ENCODE measurements at regions not wholly inside any gene's neighbourhood (a gene's known extent, or its start where the extent isn't known, plus 50 kb on each side); places are given as distances from the start of the nearest gene placed in this dataset.

DNA sequence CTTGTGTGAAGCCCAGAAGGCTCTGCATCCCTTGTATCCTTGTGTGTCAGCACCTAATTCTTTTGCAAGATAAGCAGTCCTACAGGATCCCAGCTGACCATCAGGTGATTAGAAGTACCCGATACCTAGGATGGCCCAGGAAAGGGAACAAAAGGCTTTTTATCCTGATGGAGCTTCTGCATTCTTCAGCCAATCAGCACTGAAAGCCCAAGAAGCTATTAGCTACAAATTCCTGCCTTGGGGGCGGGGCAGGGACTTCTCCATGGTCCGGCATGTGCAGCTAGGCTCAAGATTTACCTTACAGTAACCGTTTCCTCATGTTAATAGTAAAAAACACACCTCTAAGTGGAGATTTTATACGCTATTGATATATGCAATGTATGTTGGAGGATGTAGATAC is 264.6 kb upstream of the THUMPD2 start:
- intact Hi-C loops (cut with DNase I): no loop called here
- Histone ChIP-seq H3K27me3 (no peaks in the 10 kb centered on the region), H3K4me3 (no peak overlapping the region), H3K27ac (no peak overlapping the region), H3K4me1 (peaks cover 4 to 17% of the 10 kb centered on the region in 2 donors), H3K9me3 (no peaks in the 10 kb centered on the region), H3K36me3 (no peaks in the 10 kb centered on the region)
- ATAC-seq: no peak
- no peak for DNase-seq
- TF ChIP-seq, protein P1, sequence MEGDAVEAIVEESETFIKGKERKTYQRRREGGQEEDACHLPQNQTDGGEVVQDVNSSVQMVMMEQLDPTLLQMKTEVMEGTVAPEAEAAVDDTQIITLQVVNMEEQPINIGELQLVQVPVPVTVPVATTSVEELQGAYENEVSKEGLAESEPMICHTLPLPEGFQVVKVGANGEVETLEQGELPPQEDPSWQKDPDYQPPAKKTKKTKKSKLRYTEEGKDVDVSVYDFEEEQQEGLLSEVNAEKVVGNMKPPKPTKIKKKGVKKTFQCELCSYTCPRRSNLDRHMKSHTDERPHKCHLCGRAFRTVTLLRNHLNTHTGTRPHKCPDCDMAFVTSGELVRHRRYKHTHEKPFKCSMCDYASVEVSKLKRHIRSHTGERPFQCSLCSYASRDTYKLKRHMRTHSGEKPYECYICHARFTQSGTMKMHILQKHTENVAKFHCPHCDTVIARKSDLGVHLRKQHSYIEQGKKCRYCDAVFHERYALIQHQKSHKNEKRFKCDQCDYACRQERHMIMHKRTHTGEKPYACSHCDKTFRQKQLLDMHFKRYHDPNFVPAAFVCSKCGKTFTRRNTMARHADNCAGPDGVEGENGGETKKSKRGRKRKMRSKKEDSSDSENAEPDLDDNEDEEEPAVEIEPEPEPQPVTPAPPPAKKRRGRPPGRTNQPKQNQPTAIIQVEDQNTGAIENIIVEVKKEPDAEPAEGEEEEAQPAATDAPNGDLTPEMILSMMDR (IDR thresholded peaks at IDR 0.05): no peak

DNA sequence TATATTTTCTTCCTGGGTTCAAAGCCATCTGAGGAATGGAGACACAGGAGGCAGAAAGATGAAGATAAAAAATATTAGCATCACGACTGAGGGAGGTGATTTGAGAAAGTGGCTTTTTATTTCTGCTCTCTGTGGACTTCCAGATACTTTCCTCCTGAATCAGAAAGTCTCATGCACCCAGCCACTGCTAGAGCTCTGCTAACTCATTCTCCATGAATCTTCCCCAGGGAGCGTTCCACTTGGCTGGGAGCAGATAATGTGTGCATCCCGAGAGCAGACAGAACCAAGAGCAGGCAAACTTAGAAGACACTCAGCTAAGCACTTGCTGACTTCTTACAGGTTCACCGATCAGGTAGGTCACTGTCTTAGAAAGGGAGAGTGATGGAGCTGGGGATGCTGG is 264.1 kb upstream of the THUMPD2 start:
- Histone ChIP-seq H3K27me3 (no peaks in the 10 kb centered on the region), H3K4me3 (no peak overlapping the region), H3K9me3 (no peaks in the 10 kb centered on the region), H3K4me1 (peaks cover 4 to 21% of the 10 kb centered on the region in 2 donors), H3K36me3 (no peaks in the 10 kb centered on the region), H3K27ac (no peak overlapping the region)
- TF ChIP-seq, protein P1 (IDR thresholded peaks at IDR 0.05): no peak
- DNase-seq (no peak), ATAC-seq (no peak)
- intact Hi-C loops (cut with DNase I): no loop called here

DNA sequence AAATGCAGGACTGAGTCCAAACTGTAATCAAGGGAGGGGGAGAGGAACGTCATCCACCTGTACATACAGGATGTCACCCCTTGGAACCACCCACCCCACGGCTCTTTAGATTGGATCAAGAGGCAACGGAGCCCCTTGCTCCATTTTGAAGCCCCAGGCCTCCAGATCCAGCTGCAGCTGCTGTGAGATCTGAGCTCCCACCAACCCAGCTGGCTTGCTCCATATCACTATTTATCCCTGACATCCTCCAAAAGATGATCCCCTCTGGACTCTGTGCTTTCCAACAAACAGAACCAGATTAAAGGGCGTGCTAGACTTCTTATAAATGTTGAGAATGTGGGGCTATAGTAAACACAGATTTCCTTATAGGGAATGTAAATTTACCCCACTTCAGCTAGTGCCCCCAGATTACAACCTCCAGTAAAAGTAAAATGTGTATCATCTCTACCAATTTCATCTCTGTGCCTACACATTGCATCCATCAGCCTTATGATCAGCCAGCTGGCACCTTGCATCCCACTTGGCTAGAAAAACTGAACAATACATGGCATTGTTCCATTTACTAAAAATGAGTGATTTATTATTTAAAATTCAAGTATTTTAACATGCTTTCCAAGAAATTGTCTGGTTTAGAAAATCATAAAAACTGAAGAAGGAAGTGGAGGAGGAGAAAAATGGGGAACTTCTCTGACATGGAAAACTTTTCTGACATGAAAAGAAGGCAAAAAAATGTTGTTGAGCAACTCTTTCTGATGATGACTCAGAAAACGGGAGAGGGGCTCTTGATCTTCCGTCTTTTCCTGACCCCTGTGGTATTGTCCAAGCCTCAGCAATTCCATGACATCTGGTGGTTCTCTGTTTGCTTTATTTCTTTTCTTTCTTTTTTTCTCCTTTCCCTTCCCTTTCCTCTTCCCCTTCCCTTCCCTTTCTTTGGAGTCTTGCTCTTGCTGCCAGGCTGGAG is 262.6 kb upstream of the THUMPD2 start:
- Histone ChIP-seq H3K9me3 (no peaks in the 10 kb centered on the region), H3K4me3 (no peak overlapping the region), H3K4me1 (peaks cover 4 to 29% of the 10 kb centered on the region in 2 donors), H3K27ac (no peak overlapping the region), H3K27me3 (no peaks in the 10 kb centered on the region), H3K36me3 (no peaks in the 10 kb centered on the region)
- DNase-seq: peak in 1 of 4 donors; percentile 7
- TF ChIP-seq, protein P1 (IDR thresholded peaks at IDR 0.05): no peak
- intact Hi-C loops (cut with DNase I): no loop called here
- ATAC-seq: peak; percentile 58

DNA sequence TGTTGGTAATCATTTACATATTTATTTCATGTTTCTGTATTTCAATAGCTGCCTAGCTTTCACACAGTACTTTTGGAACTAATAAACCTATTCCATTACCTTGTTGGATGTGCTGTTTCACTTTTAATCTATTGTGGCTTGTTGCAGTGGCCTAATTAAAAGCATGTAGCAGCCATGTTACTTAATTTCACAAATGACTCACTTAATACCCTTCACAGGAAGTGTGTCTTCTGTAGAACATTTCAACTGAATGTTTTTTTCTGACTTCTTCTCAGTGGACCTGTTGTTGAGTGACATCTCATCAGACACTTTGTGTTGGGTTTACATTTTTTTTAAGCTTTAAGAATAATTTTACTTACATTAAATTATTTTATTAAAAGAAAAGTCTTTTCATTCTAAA is 260.5 kb upstream of the THUMPD2 start:
- ATAC-seq (no peak), DNase-seq (no peak)
- Histone ChIP-seq H3K4me3 (no peak overlapping the region), H3K9me3 (peaks cover 0 to 6% of the 10 kb centered on the region in 2 donors), H3K27ac (no peak overlapping the region), H3K27me3 (no peaks in the 10 kb centered on the region), H3K4me1 (peaks cover 4 to 29% of the 10 kb centered on the region in 2 donors), H3K36me3 (no peaks in the 10 kb centered on the region)
- intact Hi-C loops (cut with DNase I): no loop called here
- TF ChIP-seq, protein P1 (IDR thresholded peaks at IDR 0.05): no peak

DNA sequence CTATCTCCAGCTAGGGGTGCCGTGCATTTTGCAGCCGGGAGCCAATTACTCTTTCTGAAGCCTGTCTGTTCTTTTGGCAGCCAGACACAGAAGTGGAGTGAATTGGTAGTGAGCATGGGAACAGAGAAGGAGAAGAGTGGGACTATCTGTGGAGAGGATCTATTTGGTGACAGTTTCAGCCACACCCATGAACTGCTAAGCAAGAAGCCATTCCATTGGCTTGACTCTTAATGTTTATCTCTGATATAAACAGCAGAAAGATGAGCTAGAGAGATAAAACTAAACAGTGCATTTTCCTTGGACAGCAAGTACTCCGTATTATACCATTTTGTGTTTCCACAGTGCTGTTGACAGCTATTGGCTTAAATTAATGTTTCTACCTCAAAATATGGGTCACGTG is 259.6 kb upstream of the THUMPD2 start:
- Histone ChIP-seq H3K9me3 (peaks cover 0 to 13% of the 10 kb centered on the region in 2 donors), H3K27me3 (no peaks in the 10 kb centered on the region), H3K36me3 (no peaks in the 10 kb centered on the region), H3K4me1 (peaks cover 4 to 29% of the 10 kb centered on the region in 2 donors), H3K4me3 (no peak overlapping the region), H3K27ac (no peak overlapping the region)
- intact Hi-C loops (cut with DNase I): no loop called here
- no peak for DNase-seq
- TF ChIP-seq, protein P1 (IDR thresholded peaks at IDR 0.05): no peak
- no peak for ATAC-seq
